OCI-LY7 (cell line): ENCODE measurements at regions not wholly inside any gene's neighbourhood (a gene's known extent, or its start where the extent isn't known, plus 50 kb on each side); places are given as distances from the start of the nearest gene placed in this dataset.

Experiments
- BruUV-seq: library from RNA; stranded (reverse); fragments of 400-500 nt; replicated peaks from 2 replicates; lab custom pipeline; 2021; lab: Mats Ljungman, UMichigan
- CTCF ChIA-PET: fragments of 300-600 bp; sonication (Branson Sonifier 250); formaldehyde crosslinking; loops from one replicate; lab custom pipeline; 2022; ENCODE audit warnings: antibody characterized with exemption; ENCODE audit not compliant: unreplicated experiment; lab: Charles Lee
- POLR2A ChIA-PET: fragments of 300-600 bp; sonication (Branson Sonifier 250); formaldehyde crosslinking; loops from one replicate; lab custom pipeline; 2022; ENCODE audit warnings: antibody characterized with exemption; lab: Charles Lee
- DNase-seq: peaks from one replicate; pipeline ENCODE4 v3.0.0-alpha.2; 2015; ENCODE audit warnings: low spot score
- H2AFZ ChIP-seq: fragments of 200-600 bp; sonication (generic), shearing (Covaris generic); 2 replicates; pipeline ENCODE4 v1.6.1; 2014; ENCODE audit warnings: mild to moderate bottlenecking, antibody characterized with exemption, low read length, moderate library complexity
- H3K27ac ChIP-seq: fragments of 200-600 bp; sonication (generic); 2 replicates; pipeline ENCODE4 v1.5.1; 2014; ENCODE audit warnings: mixed run types, low read depth, mild to moderate bottlenecking, moderate library complexity, low read length, inconsistent platforms; ENCODE audit not compliant: poor library complexity, severe bottlenecking
- H3K36me3 ChIP-seq: fragments of 200-600 bp; sonication (generic); 2 replicates; pipeline ENCODE4 v1.6.1; 2014; ENCODE audit warnings: mild to moderate bottlenecking, antibody characterized with exemption, low read length, moderate library complexity, mixed read lengths; ENCODE audit not compliant: insufficient read depth
- H3K4me1 ChIP-seq: fragments of 200-600 bp; sonication (generic); 2 replicates; pipeline ENCODE4 v1.5.1; 2014; ENCODE audit warnings: mild to moderate bottlenecking, low read length; ENCODE audit not compliant: insufficient read depth, poor library complexity, severe bottlenecking
- H3K4me2 ChIP-seq: fragments of 200-600 bp; sonication (generic); 2 replicates; pipeline ENCODE4 v1.6.1; 2014; ENCODE audit warnings: mild to moderate bottlenecking, low read length
- H3K4me3 ChIP-seq: fragments of 200-600 bp; sonication (generic); 2 replicates; pipeline ENCODE4 v1.5.1; 2014; ENCODE audit warnings: mild to moderate bottlenecking, low read depth, low read length; ENCODE audit not compliant: poor library complexity, severe bottlenecking
- H3K79me2 ChIP-seq: fragments of 200-600 bp; sonication (generic); 2 replicates; pipeline ENCODE4 v1.6.1; 2016; ENCODE audit warnings: low read depth, mild to moderate bottlenecking, low read length, moderate library complexity, mixed read lengths; ENCODE audit not compliant: insufficient read depth
- H3K9me2 ChIP-seq: fragments of 200-600 bp; sonication (generic); 2 replicates; pipeline ENCODE4 v1.6.1; 2016; ENCODE audit warnings: mild to moderate bottlenecking, low read length, mixed read lengths; ENCODE audit not compliant: insufficient read depth
- H3K9me3 ChIP-seq: fragments of 200-600 bp; sonication (generic); 2 replicates; pipeline ENCODE4 v1.6.1; 2014; ENCODE audit warnings: mild to moderate bottlenecking, mixed run types, low read length, mixed read lengths
- H4K20me1 ChIP-seq: fragments of 200-600 bp; sonication (generic); 2 replicates; pipeline ENCODE4 v1.6.1; 2014; ENCODE audit warnings: mild to moderate bottlenecking, antibody characterized with exemption, low read length, moderate library complexity, mixed read lengths; ENCODE audit not compliant: insufficient read depth
- CTCF ChIP-seq: fragments of 200-600 bp; sonication (generic); conservative IDR thresholded peaks from 2 replicates; pipeline ENCODE4 v1.5.1; 2014; ENCODE audit warnings: mild to moderate bottlenecking, antibody characterized with exemption, low read length, moderate library complexity, mixed read lengths
- EZH2phosphoT487 ChIP-seq: fragments of 200-600 bp; sonication (generic); IDR thresholded peaks from 2 replicates; pipeline ENCODE4 v1.6.1; 2018; ENCODE audit warnings: low read depth, borderline replicate concordance, mild to moderate bottlenecking, mixed run types, antibody characterized with exemption, low read length, moderate library complexity, mixed read lengths
- intact Hi-C: fragments of 100-400 bp; cut with micrococcal nuclease; formaldehyde crosslinking; loops from one replicate; pipeline ENCODE4 v1.10.0; 2022; ENCODE audit not compliant: unreplicated experiment

- intact Hi-C loops = loop anchor here (5.0 kb wide), 1 partner anchor 93 kb away; no protein-coding TSS in a partner anchor
- no peak for DNase-seq
- Histone ChIP-seq H3K79me2 (no peaks in the 10 kb centered on the region), H3K4me1 (peaks cover 32% of the 10 kb centered on the region), H3K36me3 (no peaks in the 10 kb centered on the region), H3K4me2 (no peak overlapping the region), H4K20me1 (no peaks in the 10 kb centered on the region), H3K4me3 (no peak overlapping the region), H3K9me3 (no peaks in the 10 kb centered on the region), H3K9me2 (no peaks in the 10 kb centered on the region), H3K27ac (no peak overlapping the region), H2AFZ (no peak overlapping the region)
- BruUV-seq = no TSS peak
- POLR2A ChIA-PET = interaction anchor here (0.7 to 3.9 kb wide), 5 partner anchors 8 to 87 kb away, joined by 3 to 21 read pairs (median 4); no protein-coding TSS in a partner anchor
- CTCF ChIA-PET = no interaction called here
- TF ChIP-seq EZH2phosphoT487 (no peak), CTCF (no peak)
These were observed 115.8 kb upstream of the SERTAD2 start for GRCh38 chr2:64769392-64770044.

DNA sequence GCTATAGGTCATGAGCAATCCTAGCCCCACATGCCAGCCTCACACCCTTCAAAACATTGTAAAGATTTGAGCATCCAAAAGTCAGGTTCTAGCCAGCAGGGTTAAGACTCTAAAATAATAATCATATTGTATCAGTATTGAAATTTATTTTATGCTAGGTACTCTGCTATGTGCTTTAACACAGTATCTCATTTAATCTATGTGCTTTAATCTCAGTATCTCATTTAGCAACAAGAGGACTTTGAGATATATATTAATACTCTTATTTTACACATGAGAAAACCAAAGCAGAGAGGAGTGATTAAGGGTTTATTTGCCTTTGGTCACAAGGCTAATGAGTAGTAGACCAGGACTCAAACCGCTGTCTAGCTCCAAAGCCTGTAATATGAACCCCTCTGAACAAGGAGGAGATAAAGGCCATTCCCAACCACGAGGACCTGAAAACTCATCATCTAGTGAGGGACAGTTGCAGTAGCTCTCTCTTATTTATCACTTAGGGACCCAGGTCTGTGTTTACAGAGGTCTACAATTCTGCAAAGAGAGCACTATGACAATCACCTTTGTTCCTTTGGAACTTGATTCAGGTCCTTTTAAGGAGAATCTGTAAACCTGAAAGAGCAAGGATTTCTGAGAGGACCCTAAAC is 116.5 kb upstream of the SERTAD2 start:
- H3K4me3 ChIP-seq = no peak overlapping the region
- BruUV-seq = no TSS peak
- H3K36me3 ChIP-seq = no peaks in the 10 kb centered on the region
- no peaks in the 10 kb centered on the region for H3K79me2 ChIP-seq
- H3K4me2 ChIP-seq = no peak overlapping the region
- no peak for TF ChIP-seq EZH2phosphoT487
- no peak for TF ChIP-seq CTCF
- DNase-seq = no peak
- H3K4me1 ChIP-seq = peaks cover 27% of the 10 kb centered on the region
- ChIA-PET POLR2A (interaction anchor here (0.7 to 3.9 kb wide), 4 partner anchors 9 to 87 kb away, joined by 3 to 21 read pairs (median 4); no protein-coding TSS in a partner anchor), CTCF (no interaction called here)
- no peak overlapping the region for H2AFZ ChIP-seq
- H3K9me2 ChIP-seq = no peaks in the 10 kb centered on the region
- no peaks in the 10 kb centered on the region for H4K20me1 ChIP-seq
- H3K27ac ChIP-seq = no peak overlapping the region
- peaks cover 6% of the 10 kb centered on the region; the same call in 1 of the 2 replicates for H3K9me3 ChIP-seq
- intact Hi-C loops = no loop called here
